Embryonic facial prominence (tissue), 1 donor: ENCODE measurements at regions not wholly inside any gene's neighbourhood (a gene's known extent, or its start where the extent isn't known, plus 50 kb on each side); places are given as distances from the start of the nearest gene placed in this dataset.

Experiments used
- DNase-seq: peaks from one replicate; pipeline ENCODE4 v3.0.0-alpha.2; 2016; ENCODE audit errors: extremely low spot score

GRCh38 chr6:126529637-126530362 is 189.9 kb downstream of the CENPW start:
- no peak for DNase-seq

DNA sequence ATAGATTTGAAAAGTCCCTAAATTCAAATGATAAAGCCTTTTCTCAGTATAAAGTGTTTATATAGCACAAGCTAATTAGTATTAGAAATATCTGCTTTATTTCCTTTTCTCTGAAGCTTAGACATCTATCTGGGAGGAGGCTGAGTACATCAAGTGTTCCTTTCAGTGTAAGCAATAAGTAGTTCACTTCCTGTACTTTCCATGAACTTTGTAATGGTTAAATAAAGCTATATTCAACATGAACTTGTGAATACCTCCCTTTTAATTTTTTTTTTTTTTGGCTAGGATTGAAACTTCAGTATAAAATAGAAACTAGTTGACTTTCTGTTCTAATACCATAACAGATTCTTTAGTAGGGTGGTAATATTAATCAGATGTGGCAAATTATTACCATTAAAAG is 190.9 kb downstream of the CENPW start:
- DNase-seq = no peak

DNA sequence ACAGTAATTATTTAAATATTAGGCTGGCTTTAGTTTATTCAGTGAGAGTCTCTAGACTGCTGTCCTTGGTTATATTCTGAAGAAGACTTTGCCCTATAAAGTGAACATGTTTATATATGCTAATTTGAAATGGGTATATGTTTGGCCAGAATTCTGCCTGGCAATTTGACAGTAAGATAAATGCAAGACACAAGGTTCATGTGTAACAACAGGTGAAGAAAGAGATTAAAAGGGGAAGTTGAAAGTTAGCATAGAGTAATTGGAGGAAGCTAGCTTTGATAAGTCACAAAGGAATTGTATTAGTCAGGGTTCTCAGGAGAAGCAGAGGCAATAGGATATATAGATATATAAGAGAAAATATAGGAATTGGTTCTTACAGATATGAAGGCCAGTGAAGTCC is 191.4 kb downstream of the CENPW start:
- no peak for DNase-seq

GRCh38 chr6:126531840-126532239 is 191.9 kb downstream of the CENPW start:
- DNase-seq = no peak

DNA sequence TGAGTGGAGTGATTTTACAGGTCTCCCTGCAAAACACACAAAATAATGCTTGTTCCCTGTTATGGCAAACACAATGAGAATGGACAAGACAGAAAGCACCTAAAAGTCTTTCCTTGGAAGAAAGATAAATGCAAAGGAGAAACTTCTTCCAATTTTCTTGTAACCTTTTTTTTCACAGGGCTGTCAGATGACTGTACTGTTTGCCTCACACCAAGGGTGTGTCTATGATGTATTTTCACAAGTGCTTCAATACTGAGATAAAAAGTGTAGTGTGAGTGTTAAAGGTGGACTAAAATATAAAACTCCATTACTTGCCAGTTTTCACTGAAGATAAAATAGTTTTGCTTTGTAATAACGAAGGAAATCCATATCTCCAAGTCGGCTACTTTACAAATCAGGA is 194.5 kb downstream of the CENPW start:
- DNase-seq = no peak

- no peak for DNase-seq
These were observed 195.2 kb downstream of the CENPW start for GRCh38 chr6:126535138-126535537.

GRCh38 chr6:126535595-126535994 is 195.7 kb downstream of the CENPW start:
- DNase-seq = no peak

- DNase-seq = no peak
These were observed 197.3 kb downstream of the CENPW start for GRCh38 chr6:126537061-126537816.

DNA sequence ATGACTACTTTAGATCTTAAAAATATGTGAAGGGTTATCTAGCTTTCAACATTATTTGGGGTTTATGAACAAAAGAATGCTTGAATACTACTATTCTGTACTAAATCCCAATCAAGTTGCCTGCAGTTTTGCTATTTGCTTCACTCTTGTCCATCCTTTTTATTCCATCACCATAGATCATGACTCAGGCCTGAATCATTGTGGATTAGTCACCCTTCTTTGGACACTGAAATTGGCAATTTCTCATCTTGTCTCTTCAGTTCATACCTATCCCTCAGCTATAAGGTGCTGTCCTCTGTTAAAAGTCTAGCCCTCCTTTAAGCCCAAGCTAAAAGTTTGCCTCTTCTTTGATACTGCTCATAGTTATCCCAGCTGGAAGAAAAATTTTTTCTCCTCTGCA is 199.1 kb downstream of the CENPW start:
- no peak for DNase-seq

DNA sequence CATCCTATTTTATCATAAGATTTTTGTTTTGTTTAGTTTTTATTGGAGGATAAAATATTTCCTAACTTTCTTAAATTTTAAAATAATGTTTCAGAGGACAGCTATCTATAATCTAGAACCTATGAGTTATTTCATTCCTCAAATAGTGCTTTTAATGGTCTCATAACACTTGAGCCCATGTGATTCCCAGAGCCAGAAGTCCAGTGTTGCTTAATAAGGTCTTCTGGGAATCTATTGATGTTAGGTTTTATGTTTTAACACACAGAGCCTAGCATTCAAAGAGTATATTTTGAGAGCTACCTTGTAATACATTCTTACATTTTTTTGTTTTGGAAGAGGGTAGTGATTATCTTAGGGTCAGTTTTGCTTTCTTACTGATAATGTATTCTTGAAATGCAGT is 200.2 kb downstream of the CENPW start:
- DNase-seq = no peak

GRCh38 chr6:126541806-126542491 is 202.0 kb downstream of the CENPW start:
- no peak for DNase-seq

GRCh38 chr6:126546541-126547120 is 206.7 kb downstream of the CENPW start:
- DNase-seq = no peak

DNA sequence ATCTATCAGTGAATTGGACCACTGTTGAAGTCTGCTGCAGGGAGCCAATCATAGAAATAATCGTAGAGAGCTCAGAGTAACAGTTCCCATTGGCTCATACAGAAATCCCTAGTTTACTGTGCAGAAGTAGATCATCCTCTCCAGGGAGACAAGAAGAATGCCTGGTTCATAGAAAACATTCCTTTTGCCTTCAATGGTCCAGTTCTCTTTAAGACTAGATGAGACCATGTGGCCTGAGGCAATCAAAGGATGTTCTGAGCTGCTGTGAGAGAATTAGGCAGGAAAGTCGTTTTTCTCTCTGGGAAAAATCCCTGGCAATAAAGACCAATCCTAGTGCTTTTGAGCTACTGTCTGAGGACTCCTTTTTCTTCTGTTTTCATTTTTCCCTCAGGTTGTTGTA is 208.4 kb downstream of the CENPW start:
- no peak for DNase-seq

DNA sequence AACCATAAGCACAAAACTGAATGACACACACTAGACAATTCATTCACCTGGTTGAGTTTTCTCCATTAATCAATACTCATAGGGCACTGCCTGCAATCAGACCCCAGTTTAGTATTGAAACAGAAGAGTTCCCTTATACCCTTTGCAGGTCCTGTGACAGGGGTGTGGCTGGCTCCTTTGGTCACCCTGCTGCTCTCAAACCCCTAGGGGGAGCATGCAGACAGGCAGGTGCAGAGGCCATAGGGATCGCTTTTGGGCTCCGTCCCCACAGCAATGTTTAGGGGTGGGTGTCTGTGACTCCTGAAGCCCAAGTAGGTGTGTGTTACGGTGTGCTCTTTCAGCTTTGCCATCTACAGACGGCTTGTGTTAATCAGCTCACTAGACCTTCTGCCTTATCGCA is 210.4 kb downstream of the CENPW start:
- no peak for DNase-seq

DNA sequence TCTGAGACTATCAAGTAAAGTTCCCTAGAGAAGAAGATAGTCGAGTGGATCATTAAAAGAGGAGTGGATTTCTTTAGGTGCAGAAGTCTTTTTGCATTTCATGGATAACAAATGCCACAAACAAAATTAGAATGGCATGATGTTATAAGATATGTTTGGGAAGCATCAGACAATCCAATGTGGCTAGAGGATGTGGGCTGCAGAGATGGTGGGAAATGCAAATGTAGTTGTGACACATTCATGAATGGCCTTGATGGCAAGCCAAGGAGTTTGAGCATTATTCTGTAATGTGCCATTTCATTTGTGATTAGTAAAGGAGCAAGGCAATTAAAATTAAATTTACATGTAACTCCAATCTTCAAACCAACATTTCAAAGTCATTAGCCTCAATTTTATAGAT is 211.9 kb downstream of the CENPW start:
- no peak for DNase-seq

- no peak for DNase-seq
These were observed 213.9 kb downstream of the CENPW start for GRCh38 chr6:126553854-126554253.

GRCh38 chr6:126570507-126570906 is 230.6 kb downstream of the CENPW start:
- DNase-seq = no peak

- DNase-seq = no peak
These were observed 234.4 kb downstream of the CENPW start for GRCh38 chr6:126574301-126574700.

DNA sequence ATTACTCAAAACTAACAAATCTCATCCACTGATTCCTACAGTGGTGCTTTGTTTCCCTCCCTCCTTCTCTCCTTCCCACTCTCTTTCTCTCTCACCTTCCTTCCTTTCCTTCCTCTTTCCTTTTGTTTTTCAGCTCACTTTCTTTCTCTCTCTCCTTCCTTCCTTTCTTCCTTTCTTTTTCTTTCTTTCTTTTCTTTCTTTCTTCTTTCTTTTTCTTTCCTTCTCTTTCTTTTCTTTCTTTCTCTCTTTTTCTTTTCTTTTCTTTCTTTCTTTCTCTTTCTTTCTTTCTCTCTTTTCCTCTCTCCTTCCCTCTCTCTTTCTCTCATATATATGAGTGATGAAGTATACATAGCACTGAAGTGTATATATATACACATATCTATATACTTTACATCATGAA is 241.4 kb downstream of the CENPW start:
- no peak for DNase-seq

DNA sequence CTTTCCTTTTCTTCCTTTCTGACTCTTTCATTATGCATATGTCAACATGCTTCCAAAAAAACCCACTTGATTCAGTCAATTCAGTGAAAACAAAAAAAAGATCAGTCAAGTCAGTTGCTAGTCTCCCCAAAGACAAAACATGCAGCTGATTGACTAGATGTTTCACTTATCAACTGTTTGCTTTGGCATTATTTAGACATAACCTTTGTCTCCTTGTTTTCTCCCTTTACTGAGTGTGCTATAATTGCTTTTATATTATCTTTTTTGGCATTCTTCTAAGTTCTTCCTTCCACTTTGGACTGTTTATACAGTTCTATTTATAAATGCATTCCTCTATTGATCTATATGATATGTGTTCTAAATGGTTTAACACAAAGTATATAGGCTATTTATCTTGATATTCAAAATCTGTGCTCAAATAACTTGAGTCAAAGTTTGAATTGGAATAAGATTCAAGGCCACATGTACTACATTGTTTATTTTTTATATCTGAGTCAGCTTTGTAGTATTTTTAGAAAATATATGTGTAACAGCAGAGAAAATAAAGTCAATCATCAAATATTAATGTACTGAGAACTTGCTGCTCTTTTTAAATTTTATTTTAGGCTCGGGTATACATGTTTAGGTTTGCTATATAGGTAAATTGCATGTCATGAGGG is 260.5 kb downstream of the CENPW start:
- DNase-seq = no peak

DNA sequence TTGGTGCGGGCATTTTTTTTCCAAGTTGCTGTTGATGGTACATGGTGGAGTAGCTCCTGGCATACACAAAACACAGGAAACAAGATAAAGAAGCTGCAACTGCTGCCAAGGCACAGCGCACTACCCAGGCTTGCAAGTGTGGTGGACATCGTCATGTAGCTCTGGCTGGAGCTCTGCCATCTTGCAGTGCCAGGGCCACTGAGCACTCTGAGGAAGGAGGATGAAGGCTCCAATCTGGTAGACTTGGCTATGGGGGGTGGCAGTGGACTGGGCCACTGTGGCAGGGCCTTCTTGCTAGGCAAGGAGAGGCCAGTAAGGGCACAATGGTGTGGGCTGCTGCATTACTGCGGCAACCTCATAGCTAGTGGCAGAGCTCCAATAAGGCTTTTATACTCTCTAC is 263.5 kb downstream of the CENPW start:
- no peak for DNase-seq

DNA sequence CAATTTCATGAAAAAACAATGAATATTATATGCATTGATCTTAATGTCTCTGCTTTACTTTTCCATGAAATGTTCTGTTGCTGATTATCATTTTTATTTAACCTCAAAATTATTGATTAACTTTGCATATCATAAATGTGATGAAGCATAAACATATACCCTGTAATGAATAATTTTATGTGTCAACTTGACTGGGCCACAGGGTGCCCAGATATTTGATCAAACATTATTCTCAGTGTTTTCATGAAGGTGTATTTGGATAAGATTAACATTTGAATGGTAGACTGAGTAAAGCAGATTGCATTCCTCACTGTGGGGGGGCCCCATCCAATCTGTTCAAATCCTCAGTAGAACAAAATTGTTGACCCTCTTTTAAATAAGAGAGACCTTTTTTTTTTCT is 265.2 kb downstream of the CENPW start:
- no peak for DNase-seq
